Tibial nerve (tissue), 3 donors: ENCODE measurements at regions not wholly inside any gene's neighbourhood (a gene's known extent, or its start where the extent isn't known, plus 50 kb on each side); places are given as distances from the start of the nearest gene placed in this dataset.

Experiments used
- POLR2A ChIP-seq, 2 donors: fragments of 450-650 bp; IDR thresholded peaks; one replicate each; pipeline ENCODE4 v1.6.1; 2017; ENCODE audit warnings: antibody characterized with exemption in 2 of 2, mild to moderate bottlenecking in 2 of 2, moderate library complexity in 2 of 2
- TF ChIP-seq, protein P1 (sequence below), 5 experiments: fragments of 200-600 bp in 3 of 5; fragments of 450-650 bp in 2 of 5; sonication (generic) in 3 of 5; IDR thresholded peaks; one replicate each; pipeline ENCODE4 v1.5.1; 2016 to 2019; ENCODE audit warnings: antibody characterized with exemption in 5 of 5, mild to moderate bottlenecking in 3 of 5, moderate library complexity in 2 of 5

DNA sequence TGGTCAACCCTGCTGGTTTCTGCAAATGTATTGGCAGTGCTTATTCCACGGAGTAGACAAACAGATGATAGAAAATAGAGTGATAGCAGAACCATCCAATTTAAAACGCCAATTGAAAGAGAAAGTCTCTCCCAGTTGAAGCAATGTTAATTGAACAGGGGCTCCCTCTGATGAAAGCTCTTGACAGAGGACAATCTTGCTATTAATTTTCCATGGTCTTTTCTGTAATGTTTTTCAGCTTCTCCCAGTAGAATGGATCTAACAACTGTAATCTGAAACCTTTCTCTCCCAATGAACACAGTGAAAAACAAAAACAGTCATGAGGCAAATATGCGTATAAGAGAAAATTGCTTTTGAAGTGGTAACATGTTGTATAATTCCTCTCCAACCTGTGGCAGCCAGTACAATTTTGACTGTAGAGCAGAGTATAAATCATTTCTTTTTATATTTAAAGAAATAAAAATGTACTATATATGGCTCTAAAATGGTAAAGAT is 225.1 kb upstream of the GALNTL6 start:
- TF ChIP-seq, protein P1, sequence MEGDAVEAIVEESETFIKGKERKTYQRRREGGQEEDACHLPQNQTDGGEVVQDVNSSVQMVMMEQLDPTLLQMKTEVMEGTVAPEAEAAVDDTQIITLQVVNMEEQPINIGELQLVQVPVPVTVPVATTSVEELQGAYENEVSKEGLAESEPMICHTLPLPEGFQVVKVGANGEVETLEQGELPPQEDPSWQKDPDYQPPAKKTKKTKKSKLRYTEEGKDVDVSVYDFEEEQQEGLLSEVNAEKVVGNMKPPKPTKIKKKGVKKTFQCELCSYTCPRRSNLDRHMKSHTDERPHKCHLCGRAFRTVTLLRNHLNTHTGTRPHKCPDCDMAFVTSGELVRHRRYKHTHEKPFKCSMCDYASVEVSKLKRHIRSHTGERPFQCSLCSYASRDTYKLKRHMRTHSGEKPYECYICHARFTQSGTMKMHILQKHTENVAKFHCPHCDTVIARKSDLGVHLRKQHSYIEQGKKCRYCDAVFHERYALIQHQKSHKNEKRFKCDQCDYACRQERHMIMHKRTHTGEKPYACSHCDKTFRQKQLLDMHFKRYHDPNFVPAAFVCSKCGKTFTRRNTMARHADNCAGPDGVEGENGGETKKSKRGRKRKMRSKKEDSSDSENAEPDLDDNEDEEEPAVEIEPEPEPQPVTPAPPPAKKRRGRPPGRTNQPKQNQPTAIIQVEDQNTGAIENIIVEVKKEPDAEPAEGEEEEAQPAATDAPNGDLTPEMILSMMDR (IDR thresholded peaks at IDR 0.05), result no peak
- TF ChIP-seq POLR2A (IDR thresholded peaks at IDR 0.05), result no peak
